Ascending aorta (tissue), 2 donors: ENCODE measurements at regions not wholly inside any gene's neighbourhood (a gene's known extent, or its start where the extent isn't known, plus 50 kb on each side); places are given as distances from the start of the nearest gene placed in this dataset.

Source experiments
- DNase-seq, 2 donors: peaks; one replicate each; pipeline ENCODE4 v3.0.0-alpha.2; 2019; ENCODE audit warnings: low spot score in 2 of 2
- H3K27ac ChIP-seq, 2 donors: fragments of 200-600 bp; sonication (generic); one replicate each; pipeline ENCODE4 v1.5.1; 2016 to 2017; ENCODE audit warnings: mild to moderate bottlenecking in 1 of 2
- H3K27me3 ChIP-seq: fragments of 200-600 bp; sonication (generic); one replicate; pipeline ENCODE4 v1.5.1; 2017
- H3K36me3 ChIP-seq, 2 donors: fragments of 200-600 bp; sonication (generic); one replicate each; pipeline ENCODE4 v1.5.1; 2016
- H3K4me1 ChIP-seq, 2 donors: fragments of 200-600 bp; sonication (generic); one replicate each; pipeline ENCODE4 v1.5.1; 2016 to 2017; ENCODE audit warnings: mild to moderate bottlenecking in 1 of 2
- H3K4me3 ChIP-seq, 2 donors: fragments of 200-600 bp; sonication (generic); one replicate each; pipeline ENCODE4 v1.5.1; 2016 to 2017; ENCODE audit warnings: mild to moderate bottlenecking in 1 of 2
- H3K9me3 ChIP-seq, 2 donors: fragments of 200-600 bp; sonication (generic); one replicate each; pipeline ENCODE4 v1.5.1; 2016
- intact Hi-C: fragments of 100-400 bp; cut with DNase I; formaldehyde crosslinking; loops from one replicate; pipeline ENCODE4 v1.15.1; 2023
- TF ChIP-seq, protein P1 (sequence below), 3 experiments: fragments of 200-600 bp in 2 of 3; fragments of 450-650 bp in 1 of 3; sonication (generic) in 2 of 3; IDR thresholded peaks; one replicate each; pipeline ENCODE4 v1.5.1; 2016 to 2019; ENCODE audit warnings: antibody characterized with exemption in 3 of 3, mild to moderate bottlenecking in 1 of 3, moderate library complexity in 1 of 3

DNA sequence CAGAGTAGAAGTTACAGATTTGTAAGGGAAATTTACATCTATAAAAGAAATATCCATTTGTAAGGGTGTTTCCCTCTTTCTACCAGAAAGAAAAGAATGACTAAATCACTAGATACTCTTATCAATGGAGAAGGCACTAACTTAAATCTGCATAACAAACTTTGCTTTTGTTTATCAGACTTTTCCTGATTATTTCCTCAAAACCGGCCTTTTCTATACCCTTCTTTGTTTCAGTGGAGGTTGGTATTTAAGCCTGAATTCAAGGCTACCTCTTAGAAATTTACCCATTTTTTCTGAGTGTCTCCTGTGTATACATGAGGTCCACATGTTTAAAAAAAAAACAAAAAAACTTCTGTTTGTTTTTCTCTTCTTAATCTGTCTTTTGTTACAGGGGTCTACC lies 80.4 kb upstream of the GRPR start:
- H3K36me3 ChIP-seq: no peaks in the 10 kb centered on the region
- TF ChIP-seq, protein P1, sequence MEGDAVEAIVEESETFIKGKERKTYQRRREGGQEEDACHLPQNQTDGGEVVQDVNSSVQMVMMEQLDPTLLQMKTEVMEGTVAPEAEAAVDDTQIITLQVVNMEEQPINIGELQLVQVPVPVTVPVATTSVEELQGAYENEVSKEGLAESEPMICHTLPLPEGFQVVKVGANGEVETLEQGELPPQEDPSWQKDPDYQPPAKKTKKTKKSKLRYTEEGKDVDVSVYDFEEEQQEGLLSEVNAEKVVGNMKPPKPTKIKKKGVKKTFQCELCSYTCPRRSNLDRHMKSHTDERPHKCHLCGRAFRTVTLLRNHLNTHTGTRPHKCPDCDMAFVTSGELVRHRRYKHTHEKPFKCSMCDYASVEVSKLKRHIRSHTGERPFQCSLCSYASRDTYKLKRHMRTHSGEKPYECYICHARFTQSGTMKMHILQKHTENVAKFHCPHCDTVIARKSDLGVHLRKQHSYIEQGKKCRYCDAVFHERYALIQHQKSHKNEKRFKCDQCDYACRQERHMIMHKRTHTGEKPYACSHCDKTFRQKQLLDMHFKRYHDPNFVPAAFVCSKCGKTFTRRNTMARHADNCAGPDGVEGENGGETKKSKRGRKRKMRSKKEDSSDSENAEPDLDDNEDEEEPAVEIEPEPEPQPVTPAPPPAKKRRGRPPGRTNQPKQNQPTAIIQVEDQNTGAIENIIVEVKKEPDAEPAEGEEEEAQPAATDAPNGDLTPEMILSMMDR (IDR thresholded peaks at IDR 0.05): no peak
- no peaks in the 10 kb centered on the region for H3K9me3 ChIP-seq
- H3K4me1 ChIP-seq: no peaks in the 10 kb centered on the region
- no peak overlapping the region for H3K4me3 ChIP-seq
- intact Hi-C loops: no loop called here
- H3K27me3 ChIP-seq: no peaks in the 10 kb centered on the region
- no peak for DNase-seq
- no peak overlapping the region for H3K27ac ChIP-seq

DNA sequence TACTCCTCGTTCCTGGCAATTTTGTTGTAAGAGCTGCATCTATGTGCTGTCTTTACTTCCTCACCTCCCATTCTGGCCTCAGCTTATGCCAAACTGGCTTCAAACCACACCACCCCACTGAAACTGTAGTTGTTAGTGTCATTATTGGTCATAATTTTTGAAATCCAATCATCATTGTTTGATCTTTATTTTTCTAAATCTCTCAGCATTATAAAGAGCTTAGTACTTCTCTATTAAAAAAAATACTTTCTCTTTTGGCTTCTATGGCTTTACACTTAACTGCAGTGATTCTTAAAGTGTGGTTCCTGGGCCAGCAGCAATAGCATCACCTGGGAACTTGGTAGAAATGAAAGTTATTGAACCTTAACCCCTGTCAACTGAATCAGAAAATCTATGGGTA lies 83.5 kb upstream of the GRPR start:
- no peaks in the 10 kb centered on the region for H3K27me3 ChIP-seq
- no peak overlapping the region for H3K27ac ChIP-seq
- DNase-seq: no peak
- H3K9me3 ChIP-seq: no peaks in the 10 kb centered on the region
- no peaks in the 10 kb centered on the region for H3K36me3 ChIP-seq
- TF ChIP-seq, protein P1 (IDR thresholded peaks at IDR 0.05): no peak
- no peaks in the 10 kb centered on the region for H3K4me1 ChIP-seq
- H3K4me3 ChIP-seq: no peak overlapping the region
- intact Hi-C loops: no loop called here

DNA sequence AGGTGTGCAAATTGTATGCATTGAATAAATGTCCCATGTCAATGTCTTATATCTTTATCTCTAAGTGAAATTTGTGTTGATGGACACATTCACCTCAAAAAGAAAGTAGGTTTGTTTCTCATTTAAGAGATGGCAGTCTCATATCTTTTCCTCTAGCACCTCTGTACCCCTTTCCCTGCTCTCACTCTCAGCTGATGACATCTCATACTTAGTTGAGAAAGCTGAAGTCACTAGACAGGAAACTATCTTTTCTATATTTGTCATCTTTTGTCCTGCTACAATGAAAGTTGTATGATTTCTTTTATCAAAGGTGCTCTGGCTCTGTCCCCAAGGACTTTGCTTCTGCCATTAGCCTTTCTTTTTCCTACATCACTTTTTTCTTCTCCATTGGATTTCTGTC lies 84.0 kb upstream of the GRPR start:
- TF ChIP-seq, protein P1 (IDR thresholded peaks at IDR 0.05): no peak
- intact Hi-C loops: no loop called here
- Histone ChIP-seq H3K4me1 (no peaks in the 10 kb centered on the region), H3K4me3 (no peak overlapping the region), H3K36me3 (no peaks in the 10 kb centered on the region), H3K27ac (no peak overlapping the region), H3K27me3 (no peaks in the 10 kb centered on the region), H3K9me3 (no peaks in the 10 kb centered on the region)
- DNase-seq: no peak

DNA sequence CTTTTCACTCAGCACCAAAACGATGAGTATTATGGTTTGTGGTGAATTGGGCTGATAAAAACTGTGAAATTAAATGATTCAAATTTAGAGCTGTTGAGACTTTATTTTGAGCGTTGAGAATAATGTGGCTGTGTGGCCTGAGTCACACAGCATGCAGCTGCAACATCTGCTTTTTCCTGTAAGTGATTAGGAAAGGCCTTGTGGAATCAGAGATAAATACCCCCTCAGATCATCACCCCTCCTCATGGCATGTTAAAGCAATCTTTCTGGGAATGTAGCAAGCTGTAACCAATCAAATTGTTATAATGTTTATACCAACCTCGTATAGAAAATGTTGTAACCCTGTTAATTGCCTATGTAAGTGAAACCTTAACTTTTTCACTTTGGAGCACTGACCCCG lies 90.0 kb upstream of the GRPR start:
- intact Hi-C loops: no loop called here
- no peaks in the 10 kb centered on the region for H3K9me3 ChIP-seq
- no peaks in the 10 kb centered on the region for H3K27me3 ChIP-seq
- no peak overlapping the region for H3K27ac ChIP-seq
- H3K4me1 ChIP-seq: no peaks in the 10 kb centered on the region
- DNase-seq: no peak
- TF ChIP-seq, protein P1 (IDR thresholded peaks at IDR 0.05): no peak
- no peaks in the 10 kb centered on the region for H3K36me3 ChIP-seq
- no peak overlapping the region for H3K4me3 ChIP-seq

DNA sequence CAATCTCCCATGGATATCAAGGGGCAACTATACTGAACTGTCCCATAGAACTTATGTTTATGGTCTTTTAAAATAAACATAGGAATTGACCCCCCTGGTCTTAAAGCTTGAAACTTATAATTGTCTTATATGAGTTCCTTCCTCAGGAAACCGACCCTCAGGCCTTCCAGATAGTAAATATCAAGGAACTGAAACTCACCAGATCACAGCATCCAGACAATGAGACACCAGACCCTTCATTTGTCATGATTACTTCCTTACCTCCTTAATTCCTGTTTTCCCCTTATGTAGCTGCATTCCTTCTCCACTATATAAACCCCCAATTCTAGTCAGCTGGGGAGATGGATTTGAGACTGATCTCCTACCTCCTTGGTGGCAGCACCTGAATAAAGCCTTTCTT lies 94.8 kb upstream of the GRPR start:
- no peak for DNase-seq
- intact Hi-C loops: no loop called here

More for the DNA sequence above, 94.8 kb upstream of the GRPR start:
- TF ChIP-seq, protein P1 (IDR thresholded peaks at IDR 0.05): no peak
- H3K27me3 ChIP-seq: no peaks in the 10 kb centered on the region
- no peaks in the 10 kb centered on the region for H3K36me3 ChIP-seq
- no peak overlapping the region for H3K4me3 ChIP-seq
- H3K9me3 ChIP-seq: no peaks in the 10 kb centered on the region
- H3K4me1 ChIP-seq: no peaks in the 10 kb centered on the region
- no peak overlapping the region for H3K27ac ChIP-seq
